ENCODE measurements at regions not wholly inside any gene's neighbourhood (a gene's known extent, or its start where the extent isn't known, plus 50 kb on each side); places are given as distances from the start of the nearest gene placed in this dataset.
"Not testable (repeated sequence)": the region's sequence is repeated elsewhere in the genome, so short reads cannot be mapped to it uniquely, and the experiment has no call there.

DNA sequence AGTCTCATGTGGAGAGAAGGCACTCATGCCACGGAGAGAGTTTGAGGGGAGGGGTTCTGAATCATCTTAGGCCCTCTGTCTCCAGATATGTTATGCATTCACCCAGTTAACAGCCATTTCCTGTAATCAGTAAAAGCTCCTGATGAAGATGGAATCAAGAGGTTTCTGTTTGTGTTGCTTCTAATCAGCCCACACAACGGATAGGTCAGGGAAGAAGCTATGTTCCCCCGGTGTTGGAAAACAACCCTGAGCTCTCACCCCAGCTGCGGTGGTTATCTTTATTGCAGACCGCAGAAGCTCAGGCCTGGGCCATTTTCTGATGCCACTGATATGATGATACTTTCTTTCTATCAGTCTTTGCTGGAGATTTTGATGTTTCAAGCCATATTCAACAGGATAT is 338.5 kb upstream of the ONECUT1 start:
- Mint-ChIP-seq H3K27ac (no peak overlapping the region), H3K4me1 (peaks cover 2 to 7% of the 10 kb centered on the region in 2 donors), H3K36me3 (no peaks in the 10 kb centered on the region), H3K4me3 (no peak overlapping the region), H3K27me3 (peaks cover 0 to 8% of the 10 kb centered on the region in 2 donors), H3K9me3 (no peaks in the 10 kb centered on the region)
- ATAC-seq (replicated peaks), result no peak
- no peak for DNase-seq

DNA sequence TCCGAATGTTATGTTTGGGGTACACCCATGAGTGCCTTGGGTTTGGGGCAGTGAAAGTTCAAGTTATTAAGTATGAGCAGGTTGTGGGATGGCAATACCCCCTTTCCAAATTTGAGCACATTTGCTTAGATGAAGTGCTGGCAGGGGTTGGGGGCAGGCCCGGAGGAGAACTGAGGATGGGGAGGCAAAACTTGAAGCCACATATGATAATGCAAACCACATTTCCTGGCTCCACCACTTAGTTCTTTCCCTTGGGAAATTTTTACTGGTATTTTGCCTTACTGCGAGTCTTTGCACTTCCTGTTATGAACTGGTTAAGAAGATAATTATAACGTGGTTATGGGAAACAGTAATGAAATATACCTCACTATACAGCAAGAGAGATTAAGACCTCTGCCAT is 336.0 kb upstream of the ONECUT1 start:
- Mint-ChIP-seq H3K27ac (no peak overlapping the region), H3K9me3 (no peaks in the 10 kb centered on the region), H3K4me3 (no peak overlapping the region), H3K27me3 (no peaks in the 10 kb centered on the region), H3K4me1 (peaks cover 2 to 7% of the 10 kb centered on the region in 2 donors), H3K36me3 (no peaks in the 10 kb centered on the region)
- ATAC-seq (replicated peaks), result peak; percentile 60 to 71
- no peak for DNase-seq

DNA sequence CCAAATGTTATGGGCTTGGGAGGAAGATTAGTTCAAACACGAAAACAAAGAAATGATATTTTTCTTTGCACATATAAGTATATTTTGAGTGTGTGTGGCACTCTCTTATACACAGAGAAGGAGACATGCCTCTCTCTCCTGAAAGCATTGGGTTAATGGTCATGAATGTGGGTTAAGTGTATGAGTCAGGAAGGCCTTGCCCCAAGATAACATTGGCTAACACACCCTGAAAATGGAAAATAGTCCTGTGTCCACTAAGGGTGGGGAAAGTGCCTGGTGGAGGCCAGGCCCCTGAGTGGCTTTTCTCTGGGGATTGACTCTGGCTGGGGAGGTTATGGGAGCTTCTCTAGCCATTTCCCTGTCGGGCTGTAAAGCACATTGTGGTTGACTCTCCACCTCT is 332.7 kb upstream of the ONECUT1 start:
- ATAC-seq (replicated peaks), result no peak
- Mint-ChIP-seq H3K36me3 (no peaks in the 10 kb centered on the region), H3K9me3 (no peaks in the 10 kb centered on the region)

GRCh38 chr15:53116915-53117314 is 326.8 kb upstream of the ONECUT1 start:
- not testable (repeated sequence) for H3K4me3 Mint-ChIP-seq; H3K27ac Mint-ChIP-seq; H3K36me3 Mint-ChIP-seq; H3K9me3 Mint-ChIP-seq; H3K27me3 Mint-ChIP-seq; DNase-seq; H3K4me1 Mint-ChIP-seq; ATAC-seq (replicated peaks)

More for the DNA sequence above, 332.7 kb upstream of the ONECUT1 start:
- H3K4me1 Mint-ChIP-seq, result peaks cover 2 to 7% of the 10 kb centered on the region in 2 donors
- no peak overlapping the region for H3K27ac Mint-ChIP-seq
- H3K27me3 Mint-ChIP-seq, result no peaks in the 10 kb centered on the region
- H3K4me3 Mint-ChIP-seq, result no peak overlapping the region
- no peak for DNase-seq

GRCh38 chr15:53116169-53116568 is 326.0 kb upstream of the ONECUT1 start:
- H3K4me1 Mint-ChIP-seq, result no peaks in the 10 kb centered on the region
- peaks cover 0 to 4% of the 10 kb centered on the region in 2 donors for H3K27me3 Mint-ChIP-seq
- peaks cover 0 to 3% of the 10 kb centered on the region in 2 donors for H3K9me3 Mint-ChIP-seq
- no peak overlapping the region for H3K4me3 Mint-ChIP-seq
- no peak overlapping the region for H3K27ac Mint-ChIP-seq
- DNase-seq (no peak), ATAC-seq (replicated peaks) (no peak)
- no peaks in the 10 kb centered on the region for H3K36me3 Mint-ChIP-seq

GRCh38 chr15:53115563-53115962 is 325.4 kb upstream of the ONECUT1 start:
- peaks cover 0 to 3% of the 10 kb centered on the region in 2 donors for H3K9me3 Mint-ChIP-seq
- H3K4me3 Mint-ChIP-seq, result no peak overlapping the region
- H3K36me3 Mint-ChIP-seq, result no peaks in the 10 kb centered on the region
- no peak for ATAC-seq (replicated peaks)
- H3K27me3 Mint-ChIP-seq, result peaks cover 0 to 4% of the 10 kb centered on the region in 2 donors
- no peaks in the 10 kb centered on the region for H3K4me1 Mint-ChIP-seq
- DNase-seq, result no peak
- H3K27ac Mint-ChIP-seq, result no peak overlapping the region

GRCh38 chr15:53114960-53115359 is 324.8 kb upstream of the ONECUT1 start:
- DNase-seq, result no peak
- H3K4me3 Mint-ChIP-seq, result no peak overlapping the region
- peaks cover 0 to 4% of the 10 kb centered on the region in 2 donors for H3K9me3 Mint-ChIP-seq
- peaks cover 0 to 4% of the 10 kb centered on the region in 2 donors for H3K27me3 Mint-ChIP-seq
- H3K4me1 Mint-ChIP-seq, result no peaks in the 10 kb centered on the region
- H3K27ac Mint-ChIP-seq, result no peak overlapping the region
- H3K36me3 Mint-ChIP-seq, result no peaks in the 10 kb centered on the region
- no peak for ATAC-seq (replicated peaks)

- Mint-ChIP-seq H3K27ac (no peak overlapping the region), H3K27me3 (peaks cover 0 to 4% of the 10 kb centered on the region in 2 donors), H3K4me1 (no peaks in the 10 kb centered on the region), H3K4me3 (no peak overlapping the region), H3K36me3 (no peaks in the 10 kb centered on the region), H3K9me3 (peaks cover 0 to 2% of the 10 kb centered on the region in 2 donors)
- DNase-seq, result no peak
- no peak for ATAC-seq (replicated peaks)
These were observed 320.9 kb upstream of the ONECUT1 start for GRCh38 chr15:53110999-53111398.

DNA sequence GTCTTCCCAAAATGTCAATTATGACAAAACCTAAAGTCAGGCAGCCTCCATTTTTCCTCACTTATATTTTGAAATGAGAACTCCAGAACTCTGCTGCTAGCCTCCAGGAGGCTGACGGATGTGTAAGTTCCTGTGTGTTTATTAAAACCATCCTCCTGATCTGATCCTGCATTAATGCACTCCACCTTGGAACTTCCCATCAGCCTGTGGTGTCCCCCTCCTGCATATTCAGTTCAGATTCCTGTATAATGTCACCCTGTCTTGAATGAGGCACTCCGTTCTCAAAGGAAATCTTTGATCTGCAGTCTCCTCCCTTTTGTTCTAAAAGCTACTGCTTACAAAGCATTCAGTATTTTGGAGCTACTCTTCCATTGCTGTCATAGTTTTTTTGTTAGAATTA is 318.2 kb upstream of the ONECUT1 start:
- DNase-seq (no peak), ATAC-seq (replicated peaks) (no peak)
- Mint-ChIP-seq H3K9me3 (peaks cover 0 to 2% of the 10 kb centered on the region in 2 donors), H3K4me1 (no peaks in the 10 kb centered on the region), H3K27me3 (peaks cover 0 to 4% of the 10 kb centered on the region in 2 donors), H3K36me3 (no peaks in the 10 kb centered on the region), H3K4me3 (no peak overlapping the region), H3K27ac (no peak overlapping the region)

DNA sequence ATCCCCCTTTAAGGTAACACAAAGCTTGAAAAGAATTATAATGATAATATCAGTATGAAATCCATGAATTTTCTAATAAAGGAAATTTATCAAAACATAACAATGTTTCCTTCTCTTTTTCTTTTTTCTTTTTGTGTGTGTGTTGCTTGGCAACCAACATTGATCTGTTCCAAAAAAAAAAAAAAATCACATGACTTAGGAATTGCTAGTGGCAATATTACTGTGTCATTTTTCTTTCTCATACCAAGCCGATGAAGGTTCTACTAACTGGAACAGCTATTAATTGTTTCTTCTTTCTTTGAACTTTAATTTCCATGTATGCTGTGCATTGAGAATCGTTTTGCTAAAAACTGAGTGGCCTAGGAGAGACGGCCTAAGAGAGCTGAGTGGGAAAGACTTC is 317.7 kb upstream of the ONECUT1 start:
- Mint-ChIP-seq H3K9me3 (peaks cover 0 to 2% of the 10 kb centered on the region in 2 donors), H3K4me3 (no peak overlapping the region), H3K27ac (no peak overlapping the region), H3K36me3 (no peaks in the 10 kb centered on the region), H3K27me3 (peaks cover 0 to 4% of the 10 kb centered on the region in 2 donors), H3K4me1 (no peaks in the 10 kb centered on the region)
- no peak for DNase-seq
- no peak for ATAC-seq (replicated peaks)

GRCh38 chr15:53106505-53107286 is 316.6 kb upstream of the ONECUT1 start:
- Mint-ChIP-seq H3K27me3 (peaks cover 0 to under 1% of the 10 kb centered on the region in 2 donors), H3K36me3 (no peaks in the 10 kb centered on the region), H3K9me3 (peaks cover 0 to 2% of the 10 kb centered on the region in 2 donors), H3K4me3 (no peak overlapping the region), H3K4me1 (no peaks in the 10 kb centered on the region), H3K27ac (no peak overlapping the region)
- no peak for ATAC-seq (replicated peaks)
- no peak for DNase-seq

DNA sequence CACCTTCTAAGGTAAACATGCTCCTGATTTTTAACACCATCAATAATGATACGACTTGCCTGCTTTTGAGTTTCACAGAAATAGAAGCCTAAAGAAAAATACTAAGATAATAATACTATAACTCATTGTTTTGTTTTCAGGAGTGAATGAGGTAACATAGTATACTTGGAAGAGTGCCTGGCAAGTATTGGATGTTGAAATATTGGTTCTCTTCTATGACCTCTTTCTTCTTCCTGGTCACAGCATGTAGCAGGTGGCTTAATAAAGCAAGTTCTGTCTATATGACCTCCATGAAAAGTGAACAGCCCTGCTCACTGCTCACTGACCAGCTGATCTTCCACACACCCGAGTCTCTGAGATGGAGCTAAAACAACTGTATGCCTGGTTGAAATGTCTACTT is 312.3 kb upstream of the ONECUT1 start:
- H3K27ac Mint-ChIP-seq, result no peak overlapping the region
- ATAC-seq (replicated peaks), result no peak
- H3K27me3 Mint-ChIP-seq, result peaks cover 0 to 3% of the 10 kb centered on the region in 2 donors
- peaks cover 0 to 2% of the 10 kb centered on the region in 2 donors for H3K4me1 Mint-ChIP-seq
- no peak overlapping the region for H3K4me3 Mint-ChIP-seq
- no peak for DNase-seq
- peaks cover 2% of the 10 kb centered on the region in 2 donors for H3K9me3 Mint-ChIP-seq
- no peaks in the 10 kb centered on the region for H3K36me3 Mint-ChIP-seq

GRCh38 chr15:53080484-53080883 is 290.3 kb upstream of the ONECUT1 start:
- Mint-ChIP-seq H3K27me3 (peaks cover 0 to 5% of the 10 kb centered on the region in 2 donors), H3K4me3 (no peak overlapping the region), H3K9me3 (no peaks in the 10 kb centered on the region), H3K36me3 (no peaks in the 10 kb centered on the region), H3K4me1 (no peaks in the 10 kb centered on the region), H3K27ac (no peak overlapping the region)
- DNase-seq (no peak), ATAC-seq (replicated peaks) (no peak)

DNA sequence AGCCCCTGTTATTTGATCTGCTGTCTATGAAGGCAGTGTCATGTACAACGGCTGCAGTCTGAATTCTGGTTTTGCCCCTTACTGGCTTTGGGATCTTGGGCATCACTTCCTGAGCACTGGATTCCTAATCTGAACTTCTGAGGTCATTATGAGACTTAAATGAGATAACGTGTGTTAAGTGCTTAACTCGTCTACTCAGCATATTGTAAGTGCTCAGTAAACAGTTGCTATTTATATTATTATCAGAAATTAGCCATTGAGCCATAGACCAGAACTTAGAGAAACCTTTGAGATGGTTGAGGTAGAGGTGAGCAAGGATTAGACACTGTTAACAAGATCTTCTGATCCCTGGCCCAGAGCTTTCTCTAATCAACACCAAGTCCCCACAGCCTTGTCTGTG is 284.1 kb upstream of the ONECUT1 start:
- DNase-seq (no peak), ATAC-seq (replicated peaks) (no peak)
- H3K27me3 Mint-ChIP-seq, result peaks cover 0 to 5% of the 10 kb centered on the region in 2 donors
- H3K9me3 Mint-ChIP-seq, result peaks cover 0 to 5% of the 10 kb centered on the region in 2 donors
- H3K4me1 Mint-ChIP-seq, result no peaks in the 10 kb centered on the region
- H3K4me3 Mint-ChIP-seq, result no peak overlapping the region
- H3K36me3 Mint-ChIP-seq, result no peaks in the 10 kb centered on the region
- H3K27ac Mint-ChIP-seq, result no peak overlapping the region

- peaks cover 0 to 16% of the 10 kb centered on the region in 2 donors for H3K27me3 Mint-ChIP-seq
- ATAC-seq (replicated peaks), result no peak
- H3K27ac Mint-ChIP-seq, result no peak overlapping the region
- DNase-seq, result no peak
- no peak overlapping the region for H3K4me3 Mint-ChIP-seq
- H3K4me1 Mint-ChIP-seq, result no peaks in the 10 kb centered on the region
- H3K36me3 Mint-ChIP-seq, result no peaks in the 10 kb centered on the region
- H3K9me3 Mint-ChIP-seq, result peaks cover 0 to 5% of the 10 kb centered on the region in 2 donors
These were observed 281.9 kb upstream of the ONECUT1 start for GRCh38 chr15:53072077-53072476.
